ENCODE measurements at regions not wholly inside any gene's neighbourhood (a gene's known extent, or its start where the extent isn't known, plus 50 kb on each side); places are given as distances from the start of the nearest gene placed in this dataset.

DNA sequence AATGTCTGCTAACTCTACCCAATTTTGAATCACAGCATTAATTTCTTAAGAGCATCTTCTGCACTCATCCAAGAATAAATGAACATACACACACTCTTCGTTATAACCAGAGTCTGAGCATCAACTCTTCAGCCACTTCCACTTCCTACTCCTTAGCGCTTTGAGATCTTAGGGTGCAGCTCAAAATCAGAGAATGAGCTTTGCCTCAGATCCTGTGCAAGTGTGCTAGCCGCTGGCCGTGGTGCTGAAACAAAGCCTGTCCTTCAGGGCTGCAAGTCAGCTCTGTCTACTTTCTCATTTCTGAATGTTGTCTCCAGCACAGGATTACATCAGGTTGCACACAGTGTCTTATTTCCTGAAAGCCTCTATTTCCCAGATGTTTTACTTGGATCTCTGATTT lies 165.4 kb downstream of the AIPL1 start:
- no TSS peak for BruUV-seq (replicated peaks)
- in situ Hi-C loops (cut with MboI), result loop anchor here (5.0 kb wide), 1 partner anchor 52 kb away; no protein-coding TSS in a partner anchor
- WGBS (ENCODE audit: insufficient coverage, insufficient replicate concordance, low lambda C conversion rate, missing lambda C conversion rate), result 1% methylated on average over 4 of the region's 4 CpGs
- SMC1A ChIA-PET (ENCODE audit: uncharacterized antibody, unreplicated experiment), result no interaction called here
- no peak overlapping the region for H2AFZ ChIP-seq (ENCODE audit: control insufficient read depth, low read depth, low read length)
- TF ChIP-seq BRCA1 (IDR thresholded peaks at IDR 0.05; ENCODE audit: low read depth, low read length) (no peak), CBX3 (IDR thresholded peaks at IDR 0.05; ENCODE audit: borderline replicate concordance, low read depth) (no peak), ZNF24 (IDR thresholded peaks at IDR 0.05) (no peak)
- TF ChIP-seq, protein P1, sequence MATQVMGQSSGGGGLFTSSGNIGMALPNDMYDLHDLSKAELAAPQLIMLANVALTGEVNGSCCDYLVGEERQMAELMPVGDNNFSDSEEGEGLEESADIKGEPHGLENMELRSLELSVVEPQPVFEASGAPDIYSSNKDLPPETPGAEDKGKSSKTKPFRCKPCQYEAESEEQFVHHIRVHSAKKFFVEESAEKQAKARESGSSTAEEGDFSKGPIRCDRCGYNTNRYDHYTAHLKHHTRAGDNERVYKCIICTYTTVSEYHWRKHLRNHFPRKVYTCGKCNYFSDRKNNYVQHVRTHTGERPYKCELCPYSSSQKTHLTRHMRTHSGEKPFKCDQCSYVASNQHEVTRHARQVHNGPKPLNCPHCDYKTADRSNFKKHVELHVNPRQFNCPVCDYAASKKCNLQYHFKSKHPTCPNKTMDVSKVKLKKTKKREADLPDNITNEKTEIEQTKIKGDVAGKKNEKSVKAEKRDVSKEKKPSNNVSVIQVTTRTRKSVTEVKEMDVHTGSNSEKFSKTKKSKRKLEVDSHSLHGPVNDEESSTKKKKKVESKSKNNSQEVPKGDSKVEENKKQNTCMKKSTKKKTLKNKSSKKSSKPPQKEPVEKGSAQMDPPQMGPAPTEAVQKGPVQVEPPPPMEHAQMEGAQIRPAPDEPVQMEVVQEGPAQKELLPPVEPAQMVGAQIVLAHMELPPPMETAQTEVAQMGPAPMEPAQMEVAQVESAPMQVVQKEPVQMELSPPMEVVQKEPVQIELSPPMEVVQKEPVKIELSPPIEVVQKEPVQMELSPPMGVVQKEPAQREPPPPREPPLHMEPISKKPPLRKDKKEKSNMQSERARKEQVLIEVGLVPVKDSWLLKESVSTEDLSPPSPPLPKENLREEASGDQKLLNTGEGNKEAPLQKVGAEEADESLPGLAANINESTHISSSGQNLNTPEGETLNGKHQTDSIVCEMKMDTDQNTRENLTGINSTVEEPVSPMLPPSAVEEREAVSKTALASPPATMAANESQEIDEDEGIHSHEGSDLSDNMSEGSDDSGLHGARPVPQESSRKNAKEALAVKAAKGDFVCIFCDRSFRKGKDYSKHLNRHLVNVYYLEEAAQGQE (IDR thresholded peaks at IDR 0.05; ENCODE audit: low read depth, low read length), result peak; percentile 95
- ATAC-seq, result 0 out of 3 replicates have a peak, but pooled peaks have one; percentile 32
- no peak for DNase-seq (ENCODE audit: low read depth, low spot score)
- no peaks in the 10 kb centered on the region for H3K9me3 ChIP-seq (replicated peaks; ENCODE audit: control insufficient read depth, insufficient read depth, low read length)
- no peaks in the 10 kb centered on the region for H3K36me3 ChIP-seq (ENCODE audit: control insufficient read depth in 2 of 2, insufficient read depth in 2 of 2, low read length in 1 of 2)
- H3K27me3 ChIP-seq (replicated peaks in 1 of 2; ENCODE audit: control insufficient read depth in 2 of 2, insufficient read depth in 2 of 2, low read length in 1 of 2), result no peaks in the 10 kb centered on the region
- no peaks in the 10 kb centered on the region for H3K79me2 ChIP-seq (ENCODE audit: control insufficient read depth, insufficient read depth, low read length)
- H3K4me3 ChIP-seq, result no peak overlapping the region
- POLR2A ChIA-PET, result no interaction called here
- no peak overlapping the region for H3K9ac ChIP-seq (ENCODE audit: control insufficient read depth, insufficient read depth, low read length)
- no peak for FAIRE-seq
- no peak overlapping the region for H3K4me2 ChIP-seq (ENCODE audit: control insufficient read depth, insufficient read depth)
- intact Hi-C loops (cut with micrococcal nuclease; ENCODE audit: unreplicated experiment), result no loop called here
- H3K27ac ChIP-seq (ENCODE audit: control insufficient read depth, insufficient read depth), result no peak overlapping the region
- H4K20me1 ChIP-seq (ENCODE audit: control insufficient read depth, insufficient read depth), result no peaks in the 10 kb centered on the region
- H3K4me1 ChIP-seq (ENCODE audit: control insufficient read depth, insufficient read depth, low read length), result no peaks in the 10 kb centered on the region
- CTCF ChIA-PET, result no interaction called here
- RAD21 ChIA-PET (ENCODE audit: unreplicated experiment), result no interaction called here

DNA sequence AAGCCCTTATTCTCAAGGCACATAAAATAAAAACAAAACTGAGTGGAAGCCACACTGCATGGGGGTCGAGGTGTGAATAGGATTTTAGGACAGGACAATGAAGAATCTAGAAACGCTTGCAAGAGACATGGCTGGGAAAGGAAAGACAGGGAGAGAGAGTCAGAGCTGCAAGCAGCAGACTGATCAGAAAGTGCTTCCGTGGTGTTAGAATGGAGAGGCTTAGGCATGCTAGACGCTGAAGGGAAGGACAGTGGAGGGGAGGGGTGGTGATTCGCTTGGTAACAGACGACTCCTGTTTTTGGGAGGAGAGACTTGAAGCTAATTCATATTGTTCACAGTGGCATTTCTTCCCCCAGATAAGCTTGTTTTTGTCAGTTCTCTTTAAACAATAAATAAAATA lies 173.5 kb downstream of the AIPL1 start:
- ATAC-seq (no peak), DNase-seq (ENCODE audit: low read depth, low spot score) (no peak), FAIRE-seq (no peak)
- Histone ChIP-seq H3K4me1 (ENCODE audit: control insufficient read depth, insufficient read depth, low read length) (no peaks in the 10 kb centered on the region), H3K9me3 (replicated peaks; ENCODE audit: control insufficient read depth, insufficient read depth, low read length) (no peaks in the 10 kb centered on the region), H3K4me3 (no peak overlapping the region), H3K27me3 (replicated peaks in 1 of 2; ENCODE audit: control insufficient read depth in 2 of 2, insufficient read depth in 2 of 2, low read length in 1 of 2) (no peaks in the 10 kb centered on the region), H3K9ac (ENCODE audit: control insufficient read depth, insufficient read depth, low read length) (no peak overlapping the region), H3K79me2 (ENCODE audit: control insufficient read depth, insufficient read depth, low read length) (no peaks in the 10 kb centered on the region), H4K20me1 (ENCODE audit: control insufficient read depth, insufficient read depth) (no peaks in the 10 kb centered on the region; the same call in 1 of the 2 replicates), H3K4me2 (ENCODE audit: control insufficient read depth, insufficient read depth) (no peak overlapping the region), H3K27ac (ENCODE audit: control insufficient read depth, insufficient read depth) (no peak overlapping the region), H2AFZ (ENCODE audit: control insufficient read depth, low read depth, low read length) (no peak overlapping the region), H3K36me3 (ENCODE audit: control insufficient read depth in 2 of 2, insufficient read depth in 2 of 2, low read length in 1 of 2) (no peaks in the 10 kb centered on the region)
- BruUV-seq (replicated peaks), result no TSS peak
- CTCF ChIA-PET, result no interaction called here
- WGBS (ENCODE audit: insufficient coverage, insufficient replicate concordance, low lambda C conversion rate, missing lambda C conversion rate), result 16% methylated on average over 6 of the region's 6 CpGs
- SMC1A ChIA-PET (ENCODE audit: uncharacterized antibody, unreplicated experiment), result no interaction called here
- in situ Hi-C loops (cut with MboI), result no loop called here
- RAD21 ChIA-PET (ENCODE audit: unreplicated experiment), result no interaction called here
- POLR2A ChIA-PET, result no interaction called here
- intact Hi-C loops (cut with micrococcal nuclease; ENCODE audit: unreplicated experiment), result no loop called here
- TF ChIP-seq RELA (IDR thresholded peaks at IDR 0.05; ENCODE audit: borderline replicate concordance, partially characterized antibody), result no peak
- no peak for TF ChIP-seq EP300 (IDR thresholded peaks at IDR 0.05; ENCODE audit: borderline replicate concordance in 1 of 2, control insufficient read depth in 1 of 2, low read depth in 2 of 2, low read length in 2 of 2)
- no peak for TF ChIP-seq RAD51 (IDR thresholded peaks at IDR 0.05)
- no peak for TF ChIP-seq EZH2 (IDR thresholded peaks at IDR 0.05; ENCODE audit: borderline replicate concordance, control insufficient read depth, low read depth, low read length)
- TF ChIP-seq NR2C2 (IDR thresholded peaks at IDR 0.05; ENCODE audit: borderline replicate concordance, control insufficient read depth, insufficient read length, low read depth), result no peak
- no peak for TF ChIP-seq ZBTB11 (CRISPR knock-in tag; IDR thresholded peaks at IDR 0.05)
- no peak for TF ChIP-seq NR2C1 (IDR thresholded peaks at IDR 0.05)
